ENCODE measurements at regions not wholly inside any gene's neighbourhood (a gene's known extent, or its start where the extent isn't known, plus 50 kb on each side); places are given as distances from the start of the nearest gene placed in this dataset.

DNA sequence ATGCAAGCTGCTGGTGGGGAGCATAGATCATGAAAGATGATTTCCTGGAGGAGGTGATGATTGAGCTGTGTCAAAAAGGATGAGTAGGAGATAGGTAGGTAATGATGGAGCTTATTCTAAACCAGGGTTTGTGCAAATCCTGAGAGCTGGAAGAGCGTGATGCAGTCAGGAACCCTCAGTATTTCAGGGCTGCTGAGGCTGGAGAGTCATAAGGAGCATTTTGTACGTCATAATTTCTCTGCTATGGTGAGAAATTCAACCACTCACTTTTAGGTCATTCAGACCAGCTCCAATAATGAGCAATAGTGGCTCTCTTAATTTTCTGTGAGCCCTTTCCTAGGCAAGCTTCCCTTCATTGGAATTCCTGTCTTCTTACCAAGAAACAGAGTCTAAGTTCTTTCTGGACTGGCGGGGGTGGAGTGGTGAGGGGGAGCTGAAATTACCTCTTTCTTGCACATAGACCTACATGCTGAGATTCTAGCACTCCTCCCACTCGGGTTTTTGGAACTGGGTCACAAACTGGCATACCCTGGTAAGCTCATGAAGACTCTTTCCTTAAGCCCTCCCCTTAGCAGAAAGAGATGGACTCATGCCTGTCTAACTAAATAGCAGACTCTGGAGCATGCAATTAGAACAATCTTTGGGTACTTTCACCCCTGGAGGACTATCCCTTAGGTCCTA is 62.2 kb upstream of the MYCBP2 start:
- no peak overlapping the region for H3K27ac ChIP-seq (ENCODE audit: low read depth, low read length)
- 59 to 82% (median 66%) methylated on average over 4 of the region's 4 CpGs for WGBS, 3 donors

DNA sequence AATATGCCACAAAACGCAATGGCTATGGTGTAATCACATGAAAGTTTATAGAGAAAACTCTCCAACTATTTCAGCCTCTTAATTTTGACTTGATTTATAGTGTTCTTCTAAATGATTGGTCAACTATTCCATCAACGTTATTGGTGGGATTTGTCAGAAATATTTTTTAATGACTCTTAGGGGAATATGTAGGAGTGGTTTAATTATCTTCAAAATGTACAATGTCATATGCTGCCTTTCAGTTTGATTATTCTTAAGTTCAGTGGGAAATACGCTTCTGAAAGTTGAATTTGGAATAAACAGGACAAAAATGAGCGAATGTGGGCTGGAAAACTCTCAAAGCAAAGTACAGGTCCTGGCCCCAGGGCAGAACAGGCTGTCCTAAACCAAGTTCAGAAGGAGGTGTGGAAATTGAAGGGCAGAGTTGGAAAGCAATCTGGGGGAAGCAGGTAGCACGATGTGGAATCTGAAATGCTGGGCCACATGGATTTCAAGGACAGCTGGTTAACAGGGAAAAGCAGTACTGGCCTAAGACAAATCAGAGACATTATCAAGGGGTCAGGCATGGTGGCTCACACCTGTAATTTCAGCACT is 60.8 kb upstream of the MYCBP2 start:
- no peak overlapping the region for H3K27ac ChIP-seq (ENCODE audit: low read depth, low read length)
- WGBS, 3 donors: 58 to 81% (median 60%) methylated on average over 5 of the region's 5 CpGs

DNA sequence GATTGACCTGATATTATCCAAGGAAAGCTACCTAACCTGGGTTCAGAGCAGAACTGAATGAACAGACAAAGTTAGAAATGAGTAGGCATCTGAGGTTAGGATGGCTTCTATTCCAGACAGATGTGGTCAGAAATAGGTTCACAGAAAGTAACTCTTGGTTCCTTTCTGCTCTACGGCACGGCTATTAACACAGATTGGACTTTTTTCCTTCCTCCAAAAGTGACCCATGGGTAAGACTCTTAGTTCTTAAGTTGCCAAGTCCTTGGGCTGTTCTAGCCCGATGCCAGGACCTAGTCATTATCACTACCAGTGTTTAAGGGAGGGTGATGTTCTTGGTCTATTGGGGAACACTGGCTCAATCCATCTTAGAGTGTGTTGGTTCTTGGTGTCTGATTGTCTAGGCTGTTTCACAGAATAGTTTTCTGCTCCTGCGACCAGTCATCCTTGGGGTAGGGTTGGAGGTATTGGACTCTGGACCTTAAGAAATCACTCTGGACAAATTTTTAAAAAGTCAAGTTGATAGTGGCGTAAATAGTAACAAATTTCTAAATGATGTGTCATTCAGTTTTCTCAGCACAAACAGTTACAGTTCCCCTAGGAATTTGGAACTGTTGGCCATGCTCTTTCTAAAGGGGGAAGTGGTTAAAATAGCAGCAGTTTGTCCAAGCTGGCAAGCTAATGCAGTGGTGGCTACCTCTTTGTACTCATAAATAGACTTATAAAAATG is 60.1 kb upstream of the MYCBP2 start:
- no peak overlapping the region for H3K27ac ChIP-seq (ENCODE audit: low read depth, low read length)
- WGBS, 3 donors: 39 to 81% (median 42%) methylated on average over 5 of the region's 5 CpGs

DNA sequence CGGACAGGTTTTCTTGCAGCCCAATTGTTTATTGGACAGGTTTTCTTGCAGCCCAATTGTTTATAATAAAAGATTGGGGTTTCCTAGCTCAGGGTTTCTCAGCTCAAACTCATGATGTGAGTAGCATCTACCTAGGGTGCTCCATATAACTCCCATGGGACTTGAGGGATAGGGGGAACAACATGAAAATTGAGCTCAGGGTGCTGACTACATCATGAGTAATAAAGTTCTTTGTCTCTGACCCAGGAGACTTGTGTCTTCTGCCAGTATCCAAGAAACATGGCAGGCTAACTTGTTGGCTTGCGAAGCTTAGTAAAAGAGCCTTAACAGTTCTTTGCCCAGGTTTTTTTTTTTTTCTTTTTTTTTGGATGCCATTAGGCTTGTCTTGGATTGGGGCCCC is 59.2 kb upstream of the MYCBP2 start:
- WGBS, 3 donors: 34 to 64% (median 38%) methylated on average over 2 of the region's 2 CpGs
- no peak overlapping the region for H3K27ac ChIP-seq (ENCODE audit: low read depth, low read length)

GRCh38 chr13:77384999-77385398 is 58.1 kb upstream of the MYCBP2 start:
- H3K27ac ChIP-seq (ENCODE audit: low read depth, low read length): no peak overlapping the region

DNA sequence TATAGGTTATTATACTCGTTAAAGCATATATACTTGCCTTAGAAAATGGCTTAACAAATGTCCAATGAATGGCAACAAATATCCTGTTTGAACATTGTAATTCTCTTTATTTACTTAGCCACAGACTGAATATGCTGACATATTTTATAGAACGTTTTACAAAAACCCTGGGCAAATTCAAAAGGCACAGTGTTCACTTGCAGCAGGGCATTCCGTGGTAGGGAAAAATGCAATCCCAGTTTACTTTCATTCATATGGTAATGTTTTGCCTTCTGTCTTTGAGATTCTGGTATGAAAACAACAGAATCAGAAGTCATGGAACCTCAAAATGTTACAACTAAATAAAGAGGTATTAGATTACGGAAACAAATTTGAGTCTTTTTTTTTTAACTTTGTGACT is 56.2 kb upstream of the MYCBP2 start:
- 70 to 86% (median 83%) methylated on average over 4 of the region's 4 CpGs for WGBS, 3 donors
- no peak overlapping the region for H3K27ac ChIP-seq (ENCODE audit: low read depth, low read length)

GRCh38 chr13:77381059-77381458 is 54.2 kb upstream of the MYCBP2 start:
- 17 to 83% (median 64%) methylated on average over 1 of the region's 1 CpG for WGBS, 3 donors
- no peak overlapping the region for H3K27ac ChIP-seq (ENCODE audit: low read depth, low read length)

DNA sequence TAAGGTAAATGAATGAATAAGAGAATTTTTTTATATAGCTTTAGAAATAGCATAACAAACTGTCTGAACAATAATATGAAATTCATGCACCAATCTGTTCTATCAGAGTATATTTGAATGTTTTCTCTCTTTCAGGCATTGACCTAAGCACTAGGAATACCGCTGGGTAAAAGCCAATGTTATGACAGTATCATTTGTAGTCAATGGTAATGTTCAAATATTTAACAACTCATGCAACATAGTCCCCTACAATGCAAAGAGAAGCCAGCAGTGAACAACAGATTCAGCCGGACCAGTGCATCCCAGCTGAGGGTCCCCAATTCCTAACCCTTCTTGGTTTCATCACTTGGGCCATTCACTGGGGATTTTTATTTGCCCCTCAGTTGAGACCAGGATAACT is 52.6 kb upstream of the MYCBP2 start:
- WGBS, 3 donors: 51 to 94% (median 83%) methylated on average over 2 of the region's 2 CpGs
- H3K27ac ChIP-seq (ENCODE audit: low read depth, low read length): no peak overlapping the region

DNA sequence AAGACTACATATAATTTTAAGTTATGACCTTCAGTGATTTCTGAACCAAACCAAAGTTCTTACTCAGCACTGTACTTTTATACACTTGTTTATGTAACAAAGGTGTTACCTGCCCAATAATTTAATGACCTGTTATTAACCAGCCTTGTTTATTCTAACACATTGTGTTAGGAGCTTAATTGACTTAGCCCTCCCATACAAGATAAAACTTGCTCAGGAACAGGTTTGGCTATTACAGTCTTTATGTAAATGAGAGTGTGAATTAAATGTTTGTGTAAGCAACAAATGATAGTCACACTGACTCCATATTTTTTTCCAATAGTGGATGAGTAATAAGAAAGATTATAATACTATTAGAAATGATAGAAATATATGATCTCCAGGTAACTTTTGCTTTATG is 51.8 kb upstream of the MYCBP2 start:
- no peak overlapping the region for H3K27ac ChIP-seq (ENCODE audit: low read depth, low read length)

DNA sequence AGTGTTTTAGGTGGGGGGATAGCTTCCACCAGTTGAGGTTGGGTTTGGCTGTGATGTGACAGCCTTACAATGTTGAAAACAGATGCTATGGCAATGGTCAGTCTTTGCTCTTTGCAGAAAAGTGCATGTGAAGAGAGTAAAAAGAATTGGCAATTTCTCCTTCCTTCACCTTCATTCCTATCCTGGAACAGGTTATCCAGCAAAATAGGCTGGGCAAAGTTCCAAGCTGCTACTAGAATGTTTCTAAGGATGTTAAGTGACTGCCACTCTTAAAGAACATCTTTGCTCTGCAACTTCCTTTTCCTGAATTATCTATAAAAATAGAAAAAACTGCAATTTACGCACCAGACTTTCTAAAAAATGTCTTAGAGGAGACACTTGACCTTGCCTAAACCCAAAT is 50.1 kb upstream of the MYCBP2 start:
- no peak overlapping the region for H3K27ac ChIP-seq (ENCODE audit: low read depth, low read length)
- WGBS, 3 donors: 33 to 77% (median 40%) methylated on average over 1 of the region's 1 CpG

Data from adipose tissue (tissue), 3 donors.